ENCODE measurements at regions not wholly inside any gene's neighbourhood (a gene's known extent, or its start where the extent isn't known, plus 50 kb on each side); places are given as distances from the start of the nearest gene placed in this dataset.
A peak's percentile ranks its signal among the peaks of the same experiment; 100 is the strongest.

- 97 to 99% (median 98%) methylated on average over 5 of the region's 5 CpGs for WGBS, 5 donors
- Histone ChIP-seq H3K27ac (no peak overlapping the region), H3K36me3 (no peaks in the 10 kb centered on the region), H3K4me1 (peaks cover 0 to 14% (median under 1%) of the 10 kb centered on the region in 4 donors), H3K9me3 (no peaks in the 10 kb centered on the region), H3K4me3 (no peak overlapping the region), H3K27me3 (no peaks in the 10 kb centered on the region)
- no peak for TF ChIP-seq POLR2AphosphoS5 (IDR thresholded peaks at IDR 0.05)
- TF ChIP-seq EP300 (IDR thresholded peaks at IDR 0.05), result no peak
- TF ChIP-seq POLR2A (IDR thresholded peaks at IDR 0.05), result no peak
- TF ChIP-seq CTCF (IDR thresholded peaks at IDR 0.05), result no peak
- intact Hi-C loops (cut with DNase I; ENCODE audit: low total_unique reads), result no loop called here
- no peak for DNase-seq
These were observed 224.3 kb upstream of the MAP3K1 start for GRCh38 chr5:56591081-56591480.

- no peak for DNase-seq
- Histone ChIP-seq H3K4me1 (peaks cover 0 to 21% (median 2%) of the 10 kb centered on the region in 4 donors), H3K36me3 (no peaks in the 10 kb centered on the region), H3K27ac (peak overlapping the region in 1 of 5 donors; percentile 47), H3K4me3 (no peak overlapping the region), H3K9me3 (no peaks in the 10 kb centered on the region), H3K27me3 (no peaks in the 10 kb centered on the region)
- intact Hi-C loops (cut with DNase I; ENCODE audit: low total_unique reads), result no loop called here
- WGBS, 5 donors, result 52 to 73% (median 67%) methylated on average over 5 to 6 of the region's 6 CpGs
- TF ChIP-seq POLR2AphosphoS5 (IDR thresholded peaks at IDR 0.05) (no peak), POLR2A (IDR thresholded peaks at IDR 0.05) (no peak), CTCF (IDR thresholded peaks at IDR 0.05) (no peak), EP300 (IDR thresholded peaks at IDR 0.05) (no peak)
These were observed 225.9 kb upstream of the MAP3K1 start for GRCh38 chr5:56589481-56589860.

GRCh38 chr5:56588636-56589480 lies 226.5 kb upstream of the MAP3K1 start:
- H3K4me3 ChIP-seq, result no peak overlapping the region
- no peak for TF ChIP-seq POLR2AphosphoS5 (IDR thresholded peaks at IDR 0.05)
- no peak for TF ChIP-seq POLR2A (IDR thresholded peaks at IDR 0.05)
- TF ChIP-seq CTCF (IDR thresholded peaks at IDR 0.05), result no peak
- no peak for TF ChIP-seq EP300 (IDR thresholded peaks at IDR 0.05)
- H3K9me3 ChIP-seq, result peaks cover 0 to 2% (median 0%) of the 10 kb centered on the region in 4 donors
- WGBS, 5 donors, result 51 to 77% (median 74%) methylated on average over 13 to 16 of the region's 16 CpGs
- H3K36me3 ChIP-seq, result no peaks in the 10 kb centered on the region
- peaks cover 0 to 21% (median 2%) of the 10 kb centered on the region in 4 donors for H3K4me1 ChIP-seq
- peak; percentile 32 to 84 for DNase-seq
- H3K27me3 ChIP-seq, result no peaks in the 10 kb centered on the region
- intact Hi-C loops (cut with DNase I; ENCODE audit: low total_unique reads), result no loop called here
- H3K27ac ChIP-seq, result peak overlapping the region in 1 of 5 donors; percentile 47

- intact Hi-C loops (cut with DNase I; ENCODE audit: low total_unique reads), result no loop called here
- H3K4me1 ChIP-seq, result peaks cover 0 to 21% (median 2%) of the 10 kb centered on the region in 4 donors
- H3K9me3 ChIP-seq, result peaks cover 0 to 3% (median 0%) of the 10 kb centered on the region in 4 donors
- peak overlapping the region in 1 of 5 donors; percentile 47 for H3K27ac ChIP-seq
- no peak overlapping the region for H3K4me3 ChIP-seq
- no peaks in the 10 kb centered on the region for H3K27me3 ChIP-seq
- H3K36me3 ChIP-seq, result no peaks in the 10 kb centered on the region
- WGBS, 5 donors, result 87 to 95% (median 93%) methylated on average over 2 of the region's 2 CpGs
- TF ChIP-seq POLR2A (IDR thresholded peaks at IDR 0.05) (no peak), CTCF (IDR thresholded peaks at IDR 0.05) (no peak), EP300 (IDR thresholded peaks at IDR 0.05) (no peak), POLR2AphosphoS5 (IDR thresholded peaks at IDR 0.05) (no peak)
- DNase-seq, result no peak
These were observed 227.2 kb upstream of the MAP3K1 start for GRCh38 chr5:56588131-56588487.

Data from stomach (tissue), 8 donors.